ENCODE measurements at regions not wholly inside any gene's neighbourhood (a gene's known extent, or its start where the extent isn't known, plus 50 kb on each side); places are given as distances from the start of the nearest gene placed in this dataset.

DNA sequence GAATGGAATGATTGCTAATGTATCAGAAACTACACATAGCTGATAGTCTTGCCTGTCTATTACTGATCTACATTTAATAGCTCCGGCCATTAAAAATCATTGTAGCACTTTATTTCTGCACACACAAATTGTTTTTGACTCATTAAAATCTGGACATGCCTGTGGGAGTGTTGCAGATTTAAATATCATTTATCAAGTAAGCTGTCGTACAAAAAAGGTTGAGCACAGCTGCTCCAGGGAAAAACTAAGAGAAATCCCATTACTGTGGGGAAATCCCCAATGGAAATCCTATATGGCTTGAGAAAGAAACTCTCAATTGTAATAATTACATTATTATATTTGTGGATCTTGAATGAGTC, 99.6 kb upstream of the CERS6 start:
- Histone ChIP-seq H3K9ac (ENCODE audit: low read depth, low read length, poor library complexity) (no peak overlapping the region), H2AK5ac (ENCODE audit: low read depth, low read length) (no peak overlapping the region)

GRCh38 chr2:168357797-168358472, 98.1 kb upstream of the CERS6 start:
- Histone ChIP-seq H3K27me3 (ENCODE audit: control insufficient read depth in 3 of 3, insufficient read depth in 3 of 3, low read depth in 1 of 3, low read length in 3 of 3) (no peaks in the 10 kb centered on the region), H3K9me3 (replicated peaks in 1 of 2; ENCODE audit: control insufficient read depth in 2 of 2, insufficient read depth in 1 of 2, low read depth in 1 of 2, low read length in 2 of 2) (peaks cover 0 to 8% of the 10 kb centered on the region in 2 donors), H2BK12ac (ENCODE audit: low read length) (no peak overlapping the region), H3K23ac (ENCODE audit: low read depth, low read length, poor library complexity) (no peak overlapping the region), H3K4ac (ENCODE audit: low read length) (no peak overlapping the region), H3K27ac (replicated peaks; ENCODE audit: low read length) (no peak overlapping the region), H2BK5ac (ENCODE audit: low read length) (no peak overlapping the region), H2BK120ac (ENCODE audit: low read depth, low read length) (no peak overlapping the region), H4K91ac (ENCODE audit: low read depth, low read length, poor library complexity) (no peak overlapping the region), H2AK5ac (ENCODE audit: low read depth, low read length) (no peak overlapping the region), H2AFZ (ENCODE audit: low read length) (no peak overlapping the region), H3K9ac (ENCODE audit: low read depth, low read length, poor library complexity) (no peak overlapping the region), H3K36me3 (replicated peaks in 1 of 2; ENCODE audit: control insufficient read depth in 2 of 2, insufficient read depth in 2 of 2, low read length in 2 of 2) (no peaks in the 10 kb centered on the region), H4K8ac (ENCODE audit: low read depth, low read length) (no peak overlapping the region), H3K18ac (ENCODE audit: low read length) (no peak overlapping the region), H3K79me1 (ENCODE audit: low read depth, low read length) (no peaks in the 10 kb centered on the region), H2BK15ac (ENCODE audit: low read length) (no peak overlapping the region), H3K14ac (ENCODE audit: low read length) (no peak overlapping the region), H3K4me3 (ENCODE audit: low read length in 2 of 2) (no peak overlapping the region), H3K4me2 (ENCODE audit: insufficient read depth, low read length, poor library complexity, severe bottlenecking) (no peak overlapping the region), H3K4me1 (ENCODE audit: control insufficient read depth in 2 of 2, insufficient read depth in 1 of 2, low read depth in 1 of 2, low read length in 2 of 2) (peaks cover 7 to 10% of the 10 kb centered on the region in 2 donors)
- no CpG with 5 or more reads among the region's 3 CpGs for WGBS, 2 donors (ENCODE audit: extremely low coverage in 2 of 2, insufficient read length in 2 of 2, insufficient replicate concordance in 1 of 2)
- DNase-seq (ENCODE audit: low spot score): no peak

More for the DNA sequence above, 99.6 kb upstream of the CERS6 start:
- Histone ChIP-seq H2BK12ac (ENCODE audit: low read length) (no peak overlapping the region), H2AFZ (ENCODE audit: low read length) (no peak overlapping the region), H3K27me3 (ENCODE audit: control insufficient read depth in 3 of 3, insufficient read depth in 3 of 3, low read depth in 1 of 3, low read length in 3 of 3) (no peaks in the 10 kb centered on the region), H3K36me3 (replicated peaks in 1 of 2; ENCODE audit: control insufficient read depth in 2 of 2, insufficient read depth in 2 of 2, low read length in 2 of 2) (no peaks in the 10 kb centered on the region), H2BK15ac (ENCODE audit: low read length) (no peak overlapping the region), H3K4me3 (ENCODE audit: low read length in 2 of 2) (no peak overlapping the region), H4K8ac (ENCODE audit: low read depth, low read length) (no peak overlapping the region), H3K23ac (ENCODE audit: low read depth, low read length, poor library complexity) (no peak overlapping the region), H3K18ac (ENCODE audit: low read length) (no peak overlapping the region), H3K79me1 (ENCODE audit: low read depth, low read length) (no peaks in the 10 kb centered on the region), H4K91ac (ENCODE audit: low read depth, low read length, poor library complexity) (no peak overlapping the region), H3K14ac (ENCODE audit: low read length) (no peak overlapping the region), H3K4ac (ENCODE audit: low read length) (no peak overlapping the region), H2BK120ac (ENCODE audit: low read depth, low read length) (no peak overlapping the region), H2BK5ac (ENCODE audit: low read length) (no peak overlapping the region), H3K4me2 (ENCODE audit: insufficient read depth, low read length, poor library complexity, severe bottlenecking) (no peak overlapping the region), H3K27ac (replicated peaks; ENCODE audit: low read length) (no peak overlapping the region), H3K4me1 (ENCODE audit: control insufficient read depth in 2 of 2, insufficient read depth in 1 of 2, low read depth in 1 of 2, low read length in 2 of 2) (peaks cover 5 to 10% of the 10 kb centered on the region in 2 donors), H3K9me3 (replicated peaks in 1 of 2; ENCODE audit: control insufficient read depth in 2 of 2, insufficient read depth in 1 of 2, low read depth in 1 of 2, low read length in 2 of 2) (peaks cover 0 to 8% of the 10 kb centered on the region in 2 donors)
- DNase-seq (ENCODE audit: low spot score): no peak
- no CpG with 5 or more reads among the region's 2 CpGs for WGBS, 2 donors (ENCODE audit: extremely low coverage in 2 of 2, insufficient read length in 2 of 2, insufficient replicate concordance in 1 of 2)

DNA sequence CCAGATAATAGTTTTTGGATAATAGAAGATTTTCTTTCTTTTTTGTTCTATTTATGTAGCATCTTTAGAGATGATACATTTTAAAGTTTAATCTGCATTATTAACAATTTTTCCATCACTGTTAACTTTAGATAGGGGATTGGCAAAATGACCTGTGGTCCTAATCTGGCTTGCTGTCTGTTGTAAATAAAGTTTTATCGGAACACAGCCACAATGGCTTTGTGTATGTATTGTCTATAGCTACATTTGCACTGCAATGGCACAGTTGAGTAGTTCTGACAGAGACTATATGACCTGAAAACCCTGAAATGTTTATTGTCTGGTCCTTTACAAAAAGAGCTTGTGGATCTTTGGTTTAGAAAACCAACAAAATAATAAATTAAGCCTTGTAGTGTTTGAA, 97.0 kb upstream of the CERS6 start:
- no peaks in the 10 kb centered on the region for H3K36me3 ChIP-seq (replicated peaks in 1 of 2; ENCODE audit: control insufficient read depth in 2 of 2, insufficient read depth in 2 of 2, low read length in 2 of 2)
- no peak overlapping the region for H3K4me3 ChIP-seq (ENCODE audit: low read length in 2 of 2)
- H2BK12ac ChIP-seq (ENCODE audit: low read length): no peak overlapping the region
- WGBS, 2 donors (ENCODE audit: extremely low coverage in 2 of 2, insufficient read length in 2 of 2, insufficient replicate concordance in 1 of 2): no CpG with 5 or more reads among the region's 1 CpG
- no peak overlapping the region for H4K91ac ChIP-seq (ENCODE audit: low read depth, low read length, poor library complexity)
- H2AFZ ChIP-seq (ENCODE audit: low read length): no peak overlapping the region
- no peak overlapping the region for H3K27ac ChIP-seq (replicated peaks; ENCODE audit: low read length)
- H2BK5ac ChIP-seq (ENCODE audit: low read length): no peak overlapping the region
- H2AK5ac ChIP-seq (ENCODE audit: low read depth, low read length): no peak overlapping the region
- no peaks in the 10 kb centered on the region for H3K9me3 ChIP-seq (replicated peaks in 1 of 2; ENCODE audit: control insufficient read depth in 2 of 2, insufficient read depth in 1 of 2, low read depth in 1 of 2, low read length in 2 of 2)
- no peaks in the 10 kb centered on the region for H3K79me1 ChIP-seq (ENCODE audit: low read depth, low read length)
- no peak overlapping the region for H3K23ac ChIP-seq (ENCODE audit: low read depth, low read length, poor library complexity)
- H3K18ac ChIP-seq (ENCODE audit: low read length): no peak overlapping the region
- peaks cover 7 to 10% of the 10 kb centered on the region in 2 donors for H3K4me1 ChIP-seq (ENCODE audit: control insufficient read depth in 2 of 2, insufficient read depth in 1 of 2, low read depth in 1 of 2, low read length in 2 of 2)
- H2BK15ac ChIP-seq (ENCODE audit: low read length): no peak overlapping the region
- DNase-seq (ENCODE audit: low spot score): no peak
- no peak overlapping the region for H3K9ac ChIP-seq (ENCODE audit: low read depth, low read length, poor library complexity)
- no peak overlapping the region for H2BK120ac ChIP-seq (ENCODE audit: low read depth, low read length)
- no peak overlapping the region for H3K4ac ChIP-seq (ENCODE audit: low read length)
- H3K4me2 ChIP-seq (ENCODE audit: insufficient read depth, low read length, poor library complexity, severe bottlenecking): no peak overlapping the region
- H3K14ac ChIP-seq (ENCODE audit: low read length): no peak overlapping the region
- no peaks in the 10 kb centered on the region for H3K27me3 ChIP-seq (ENCODE audit: control insufficient read depth in 3 of 3, insufficient read depth in 3 of 3, low read depth in 1 of 3, low read length in 3 of 3)
- H4K8ac ChIP-seq (ENCODE audit: low read depth, low read length): no peak overlapping the region

DNA sequence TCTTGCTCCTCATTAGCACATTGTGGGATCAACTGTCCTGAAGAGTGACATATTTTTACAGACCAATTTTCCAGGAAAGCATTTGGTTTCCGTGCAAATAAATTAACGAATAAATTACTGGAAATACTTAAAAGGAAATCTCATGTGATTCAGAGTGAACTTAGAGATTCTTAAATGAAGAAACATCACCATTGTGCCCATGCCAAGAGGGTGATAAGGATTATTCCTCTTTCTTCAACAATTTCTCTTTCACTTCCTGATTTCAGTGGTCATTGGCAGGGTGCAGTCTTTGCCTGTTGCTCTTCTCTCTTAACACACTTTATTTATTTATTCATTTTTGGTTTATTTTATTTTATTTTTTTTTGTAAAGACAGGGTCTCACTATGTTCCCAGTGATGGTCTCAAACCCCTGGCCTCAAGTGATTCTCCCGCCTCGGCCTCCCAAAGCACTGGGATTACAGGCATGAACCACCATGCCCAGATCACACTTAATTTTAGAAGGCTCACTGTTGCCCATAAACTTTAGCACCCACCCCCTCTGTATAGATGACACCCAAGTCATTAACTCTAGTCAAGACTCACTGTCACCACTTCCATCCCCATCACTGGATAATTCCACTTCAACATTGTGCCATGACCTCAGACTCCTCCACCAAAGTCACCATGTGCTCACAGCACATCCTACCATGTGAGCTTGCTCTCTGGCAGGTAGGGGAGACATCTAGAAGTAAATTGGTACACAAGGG, 92.6 kb upstream of the CERS6 start:
- Histone ChIP-seq H3K18ac (ENCODE audit: low read length) (no peak overlapping the region), H3K36me3 (replicated peaks in 1 of 2; ENCODE audit: control insufficient read depth in 2 of 2, insufficient read depth in 2 of 2, low read length in 2 of 2) (no peaks in the 10 kb centered on the region), H2BK5ac (ENCODE audit: low read length) (no peak overlapping the region), H4K91ac (ENCODE audit: low read depth, low read length, poor library complexity) (no peak overlapping the region), H4K8ac (ENCODE audit: low read depth, low read length) (no peak overlapping the region), H3K9ac (ENCODE audit: low read depth, low read length, poor library complexity) (no peak overlapping the region), H3K14ac (ENCODE audit: low read length) (no peak overlapping the region), H3K4me1 (ENCODE audit: control insufficient read depth in 2 of 2, insufficient read depth in 1 of 2, low read depth in 1 of 2, low read length in 2 of 2) (peaks cover 0 to 2% of the 10 kb centered on the region in 2 donors), H2BK120ac (ENCODE audit: low read depth, low read length) (no peak overlapping the region), H2BK12ac (ENCODE audit: low read length) (no peak overlapping the region), H3K4me2 (ENCODE audit: insufficient read depth, low read length, poor library complexity, severe bottlenecking) (no peak overlapping the region), H3K23ac (ENCODE audit: low read depth, low read length, poor library complexity) (no peak overlapping the region), H3K4ac (ENCODE audit: low read length) (no peak overlapping the region), H3K79me1 (ENCODE audit: low read depth, low read length) (no peaks in the 10 kb centered on the region), H2AK5ac (ENCODE audit: low read depth, low read length) (no peak overlapping the region), H3K9me3 (replicated peaks in 1 of 2; ENCODE audit: control insufficient read depth in 2 of 2, insufficient read depth in 1 of 2, low read depth in 1 of 2, low read length in 2 of 2) (no peaks in the 10 kb centered on the region), H3K27me3 (ENCODE audit: control insufficient read depth in 3 of 3, insufficient read depth in 3 of 3, low read depth in 1 of 3, low read length in 3 of 3) (no peaks in the 10 kb centered on the region), H3K4me3 (ENCODE audit: low read length in 2 of 2) (no peak overlapping the region), H2BK15ac (ENCODE audit: low read length) (no peak overlapping the region), H2AFZ (ENCODE audit: low read length) (no peak overlapping the region), H3K27ac (replicated peaks; ENCODE audit: low read length) (no peak overlapping the region)
- DNase-seq (ENCODE audit: low spot score): no peak
- no CpG with 5 or more reads among the region's 4 CpGs for WGBS, 2 donors (ENCODE audit: extremely low coverage in 2 of 2, insufficient read length in 2 of 2, insufficient replicate concordance in 1 of 2)

Measured in neuronal stem cell (in vitro differentiated cells).